Fibroblast of the aortic adventitia (primary cell): ENCODE measurements at regions not wholly inside any gene's neighbourhood (a gene's known extent, or its start where the extent isn't known, plus 50 kb on each side); places are given as distances from the start of the nearest gene placed in this dataset.
A peak's percentile ranks its signal among the peaks of the same experiment; 100 is the strongest.
"Not testable (repeated sequence)": the region's sequence is repeated elsewhere in the genome, so short reads cannot be mapped to it uniquely, and the experiment has no call there.

Source experiments
- DNase-seq: peaks from one replicate; pipeline ENCODE4 v3.0.0-alpha.2; 2010; ENCODE audit warnings: low read depth
- H3K4me3 ChIP-seq: 2 replicates; pipeline ENCODE4 v1.5.1; 2011; ENCODE audit warnings: low read depth, mild to moderate bottlenecking, control low read depth, low read length, moderate library complexity
- CTCF ChIP-seq: IDR thresholded peaks from 2 replicates; pipeline ENCODE4 v1.5.1; 2011; ENCODE audit warnings: mild to moderate bottlenecking, low read length, control low read depth, inconsistent platforms; ENCODE audit not compliant: insufficient read depth

- not testable (repeated sequence) for H3K4me3 ChIP-seq, DNase-seq
Observed at GRCh38 chr1:610538-610937, 75.9 kb downstream of the OR4F16 start.

GRCh38 chr1:609161-609560 is 77.3 kb downstream of the OR4F16 start:
- not testable (repeated sequence) for H3K4me3 ChIP-seq, DNase-seq

- not testable (repeated sequence) for DNase-seq, H3K4me3 ChIP-seq
Observed at GRCh38 chr1:605279-605678, 81.2 kb downstream of the OR4F16 start.

GRCh38 chr1:588211-588610 is 98.2 kb downstream of the OR4F16 start:
- not testable (repeated sequence) for DNase-seq, H3K4me3 ChIP-seq

- not testable (repeated sequence) for H3K4me3 ChIP-seq, DNase-seq
- peak; percentile 31 for TF ChIP-seq CTCF
Observed at GRCh38 chr1:585992-586391, 100.5 kb downstream of the OR4F16 start.
